DMS79 treated with DMSO at 0.1 percent for 48 hours (cell line): ENCODE measurements at regions not wholly inside any gene's neighbourhood (a gene's known extent, or its start where the extent isn't known, plus 50 kb on each side); places are given as distances from the start of the nearest gene placed in this dataset.
A peak's percentile ranks its signal among the peaks of the same experiment; 100 is the strongest.

Source experiments
- DNase-seq: peaks from one replicate; lab custom pipeline; 2025; lab: John Stamatoyannopoulos, UW

- DNase-seq = no peak
Measured at GRCh38 chr5:7955476-7955875, 86.5 kb downstream of the MTRR start.

- no peak for DNase-seq
Measured at GRCh38 chr5:7957329-7957728, 88.4 kb downstream of the MTRR start.

- DNase-seq = no peak
Measured at GRCh38 chr5:7960142-7960541, 91.2 kb downstream of the MTRR start.

GRCh38 chr5:7961540-7961939 lies 92.6 kb downstream of the MTRR start:
- DNase-seq = no peak

GRCh38 chr5:7970816-7971215 lies 101.9 kb downstream of the MTRR start:
- DNase-seq = no peak

GRCh38 chr5:7976411-7977190 lies 107.7 kb downstream of the MTRR start:
- DNase-seq = no peak

GRCh38 chr5:7978114-7978513 lies 109.2 kb downstream of the MTRR start:
- no peak for DNase-seq

- DNase-seq = no peak
Measured at GRCh38 chr5:7978991-7979390, 110.0 kb downstream of the MTRR start.

- peak; percentile 82 for DNase-seq
Measured at GRCh38 chr5:7980881-7981280, 111.9 kb downstream of the MTRR start.

GRCh38 chr5:7983433-7983832 lies 114.5 kb downstream of the MTRR start:
- no peak for DNase-seq

GRCh38 chr5:7991125-7991821 lies 122.3 kb downstream of the MTRR start:
- no peak for DNase-seq

- DNase-seq = no peak
Measured at GRCh38 chr5:7995688-7996294, 126.8 kb downstream of the MTRR start.

GRCh38 chr5:8005416-8005815 lies 136.5 kb downstream of the MTRR start:
- DNase-seq = peak; percentile 80

- DNase-seq = no peak
Measured at GRCh38 chr5:8012131-8012977, 143.4 kb downstream of the MTRR start.

GRCh38 chr5:8013948-8014710 lies 145.2 kb downstream of the MTRR start:
- no peak for DNase-seq

GRCh38 chr5:8019719-8020218 lies 150.8 kb downstream of the MTRR start:
- DNase-seq = no peak

- no peak for DNase-seq
Measured at GRCh38 chr5:8020861-8021514, 152.0 kb downstream of the MTRR start.

GRCh38 chr5:8028243-8028642 lies 159.3 kb downstream of the MTRR start:
- no peak for DNase-seq

- no peak for DNase-seq
Measured at GRCh38 chr5:8033261-8033660, 164.3 kb downstream of the MTRR start.

GRCh38 chr5:8034852-8035251 lies 165.9 kb downstream of the MTRR start:
- DNase-seq = no peak

- DNase-seq = peak; percentile 13
Measured at GRCh38 chr5:8048920-8049319, 180.0 kb downstream of the MTRR start.
